ENCODE measurements at regions not wholly inside any gene's neighbourhood (a gene's known extent, or its start where the extent isn't known, plus 50 kb on each side); places are given as distances from the start of the nearest gene placed in this dataset.
"Not testable (repeated sequence)": the region's sequence is repeated elsewhere in the genome, so short reads cannot be mapped to it uniquely, and the experiment has no call there.

- no peak for DNase-seq
Measured at GRCh38 chr11:42778193-42778592, 533.6 kb upstream of the API5 start.

GRCh38 chr11:42779555-42779954 lies 532.2 kb upstream of the API5 start:
- DNase-seq = no peak

GRCh38 chr11:42786981-42787380 lies 524.8 kb upstream of the API5 start:
- no peak for DNase-seq

- not testable (repeated sequence) for DNase-seq
Measured at GRCh38 chr11:42795483-42795882, 516.3 kb upstream of the API5 start.

GRCh38 chr11:42800041-42800440 lies 511.8 kb upstream of the API5 start:
- no peak for DNase-seq

- no peak for DNase-seq
Measured at GRCh38 chr11:42802201-42802899, 509.4 kb upstream of the API5 start.

GRCh38 chr11:42806191-42806590 lies 505.6 kb upstream of the API5 start:
- DNase-seq = no peak

GRCh38 chr11:42812361-42812760 lies 499.4 kb upstream of the API5 start:
- DNase-seq = no peak

GRCh38 chr11:42812960-42813359 lies 498.8 kb upstream of the API5 start:
- DNase-seq = no peak

- DNase-seq = no peak
Measured at GRCh38 chr11:42816471-42816870, 495.3 kb upstream of the API5 start.

GRCh38 chr11:42819126-42819525 lies 492.7 kb upstream of the API5 start:
- DNase-seq = no peak

- DNase-seq = not testable (repeated sequence)
Measured at GRCh38 chr11:42822188-42822587, 489.6 kb upstream of the API5 start.

- DNase-seq = no peak
Measured at GRCh38 chr11:42823546-42823945, 488.2 kb upstream of the API5 start.

GRCh38 chr11:42824067-42824466 lies 487.7 kb upstream of the API5 start:
- no peak for DNase-seq

GRCh38 chr11:42825598-42825997 lies 486.2 kb upstream of the API5 start:
- DNase-seq = no peak

GRCh38 chr11:42827845-42828244 lies 484.0 kb upstream of the API5 start:
- no peak for DNase-seq

- no peak for DNase-seq
Measured at GRCh38 chr11:42837994-42838393, 473.8 kb upstream of the API5 start.

- DNase-seq = no peak
Measured at GRCh38 chr11:42840176-42840829, 471.5 kb upstream of the API5 start.

GRCh38 chr11:42840860-42841259 lies 470.9 kb upstream of the API5 start:
- DNase-seq = no peak

- DNase-seq = no peak
Measured at GRCh38 chr11:42841556-42841955, 470.2 kb upstream of the API5 start.

GRCh38 chr11:42849362-42849761 lies 462.4 kb upstream of the API5 start:
- DNase-seq = no peak

- no peak for DNase-seq
Measured at GRCh38 chr11:42857344-42857743, 454.5 kb upstream of the API5 start.

GRCh38 chr11:42870480-42870879 lies 441.3 kb upstream of the API5 start:
- DNase-seq = no peak

GRCh38 chr11:42873800-42874405 lies 437.9 kb upstream of the API5 start:
- DNase-seq = not testable (repeated sequence)

Measured in suppressor macrophage treated with lipopolysaccharide for 1 hour (primary cell).